ENCODE measurements at regions not wholly inside any gene's neighbourhood (a gene's known extent, or its start where the extent isn't known, plus 50 kb on each side); places are given as distances from the start of the nearest gene placed in this dataset.

DNA sequence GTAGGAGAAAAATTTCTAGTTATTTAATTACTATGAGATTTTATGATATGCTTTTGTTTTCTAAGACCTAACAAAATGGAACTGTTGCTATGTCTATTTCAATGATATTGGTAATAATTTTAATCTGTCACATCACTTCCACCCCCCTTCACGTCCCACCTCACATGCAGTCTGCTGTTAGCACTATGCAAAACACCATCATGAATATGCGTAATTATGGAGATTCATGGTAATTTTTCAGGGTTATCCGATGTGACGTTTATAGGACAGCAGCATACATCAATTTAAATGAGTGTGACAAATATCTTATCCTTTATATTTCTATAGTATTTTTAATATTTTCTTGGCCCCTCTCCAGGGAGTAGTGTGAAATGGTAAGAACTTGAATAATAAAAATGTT is 283.8 kb upstream of the TMEM161B start:
- TF ChIP-seq, protein P1, sequence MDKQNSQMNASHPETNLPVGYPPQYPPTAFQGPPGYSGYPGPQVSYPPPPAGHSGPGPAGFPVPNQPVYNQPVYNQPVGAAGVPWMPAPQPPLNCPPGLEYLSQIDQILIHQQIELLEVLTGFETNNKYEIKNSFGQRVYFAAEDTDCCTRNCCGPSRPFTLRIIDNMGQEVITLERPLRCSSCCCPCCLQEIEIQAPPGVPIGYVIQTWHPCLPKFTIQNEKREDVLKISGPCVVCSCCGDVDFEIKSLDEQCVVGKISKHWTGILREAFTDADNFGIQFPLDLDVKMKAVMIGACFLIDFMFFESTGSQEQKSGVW (CRISPR knock-in tag; IDR thresholded peaks at IDR 0.05; ENCODE audit: borderline replicate concordance), result no peak
- no peak for TF ChIP-seq RAD21 (CRISPR knock-in tag; IDR thresholded peaks at IDR 0.05)
